K562 (cell line): ENCODE measurements at regions not wholly inside any gene's neighbourhood (a gene's known extent, or its start where the extent isn't known, plus 50 kb on each side); places are given as distances from the start of the nearest gene placed in this dataset.

ENCODE experiments used
- ATAC-seq: fragments of 200-7000 bp; cut with Tn5 transposase; 3 replicates; pipeline ENCODE4 v1.9.1; 2020; ENCODE audit warnings: moderate library complexity
- BruUV-seq: library from RNA; stranded (reverse); fragments of 400-500 nt; replicated peaks from 2 replicates; lab custom pipeline; 2021; lab: Mats Ljungman, UMichigan
- CTCF ChIA-PET: fragments of 300-600 bp; formaldehyde crosslinking; extraction: SDS; loops from one replicate; lab custom pipeline; 2021; ENCODE audit warnings: low intra/inter-chr PET ratio; lab: Yijun Ruan, JAX
- POLR2A ChIA-PET: fragments of 300-600, 350-650 bp; sonication (Branson Sonifier 250); formaldehyde crosslinking; extraction: SDS; loops from one replicate; lab custom pipeline; 2021; ENCODE audit warnings: antibody characterized with exemption, inconsistent platforms; lab: Yijun Ruan, JAX
- DNase-seq, 4 experiments: peaks; one replicate each; pipeline versions ENCODE4 v3.0.0 to v3.0.0-alpha.2; 2011 to 2018; ENCODE audit warnings: low spot score in 3 of 4, mixed read lengths in 3 of 4; ENCODE audit errors: extremely low read depth in 1 of 4
- FAIRE-seq: peaks from 2 replicates; lab custom pipeline; 2011; peaks lifted over from hg19 to GRCh38; lab: Jason Lieb, UNC
- H2AFZ ChIP-seq: 2 replicates; pipeline ENCODE4 v1.6.0; 2011; ENCODE audit warnings: low read depth, low read length, control low read depth, inconsistent platforms
- H3K27ac ChIP-seq: fragments of 200-600 bp; 3 replicates; pipeline ENCODE4 v1.8.0; 2011; ENCODE audit warnings: low read depth, mild to moderate bottlenecking, control low read depth, inconsistent platforms, low read length, moderate library complexity, mixed read lengths; ENCODE audit errors: extremely low read depth
- H3K27me3 ChIP-seq, 2 experiments: fragments of 300-600 bp in 1 of 2; 2 replicates in 1 of 2; 3 replicates in 1 of 2; pipeline versions ENCODE4 v1.6.0 to v1.8.0; 2011; ENCODE audit warnings: inconsistent platforms in 2 of 2, low read length in 2 of 2, mild to moderate bottlenecking in 1 of 2, mixed read lengths in 1 of 2, moderate library complexity in 1 of 2; ENCODE audit not compliant: control insufficient read depth in 2 of 2, insufficient read depth in 2 of 2
- H3K36me3 ChIP-seq: fragments of 300-600 bp; 3 replicates; pipeline ENCODE4 v1.8.0; 2011; ENCODE audit warnings: mild to moderate bottlenecking, low read length, inconsistent platforms; ENCODE audit not compliant: control insufficient read depth, insufficient read depth
- H3K4me1 ChIP-seq, 2 experiments: fragments of 200-600 bp in 1 of 2; replicated peaks in 1 of 2; 2 replicates in 1 of 2; 3 replicates in 1 of 2; pipeline versions ENCODE4 v1.5.1 to v1.8.0; 2011; ENCODE audit warnings: inconsistent platforms in 2 of 2, low read length in 2 of 2, mild to moderate bottlenecking in 1 of 2, mixed read lengths in 1 of 2, moderate library complexity in 1 of 2; ENCODE audit not compliant: control insufficient read depth in 2 of 2, insufficient read depth in 2 of 2
- H3K4me2 ChIP-seq: 2 replicates; pipeline ENCODE4 v1.6.1; 2011; ENCODE audit warnings: low read length, control low read depth, inconsistent platforms, mixed read lengths; ENCODE audit not compliant: insufficient read depth
- H3K4me3 ChIP-seq: fragments of 200-600 bp; sonication (generic), shearing (Covaris generic); 2 replicates; pipeline ENCODE4 v1.5.1; 2016; ENCODE audit warnings: control low read depth, inconsistent platforms
- H3K79me2 ChIP-seq: fragments of 200-600 bp; 3 replicates; pipeline ENCODE4 v1.8.0; 2011; ENCODE audit warnings: low read length, inconsistent platforms; ENCODE audit not compliant: control insufficient read depth, insufficient read depth
- H3K9ac ChIP-seq, 2 experiments: 2 replicates each; pipeline versions ENCODE4 v1.6.0 to v1.6.1; 2011; ENCODE audit warnings: low read depth in 2 of 2, low read length in 2 of 2, control low read depth in 1 of 2, inconsistent platforms in 1 of 2, mild to moderate bottlenecking in 1 of 2, mixed read lengths in 1 of 2; ENCODE audit not compliant: insufficient read depth in 1 of 2
- H3K9me1 ChIP-seq: one replicate; pipeline ENCODE4 v1.6.0; 2011; ENCODE audit warnings: inconsistent platforms, mild to moderate bottlenecking, low read length, moderate library complexity; ENCODE audit not compliant: control insufficient read depth, insufficient read depth
- H3K9me3 ChIP-seq: replicated peaks from 2 replicates; pipeline ENCODE4 v1.5.1; 2011; ENCODE audit warnings: low read depth, low read length, inconsistent platforms; ENCODE audit not compliant: control insufficient read depth, insufficient read depth
- H4K20me1 ChIP-seq: replicated peaks from 2 replicates; pipeline ENCODE4 v1.6.1; 2011; ENCODE audit warnings: low read length, inconsistent platforms, mixed read lengths; ENCODE audit not compliant: control insufficient read depth, insufficient read depth
- KAT7 ChIP-seq: sonication (generic); formaldehyde crosslinking; IDR thresholded peaks from 2 replicates; pipeline ENCODE4 v1.8.0; 2022; ENCODE audit warnings: missing genetic modification reagents, mild to moderate bottlenecking, borderline replicate concordance
- NR3C1 ChIP-seq: sonication (generic); formaldehyde crosslinking; IDR thresholded peaks from 2 replicates; pipeline ENCODE4 v1.8.1; 2022; ENCODE audit warnings: missing genetic modification reagents
- SP1 ChIP-seq: sonication (generic); formaldehyde crosslinking; IDR thresholded peaks from 2 replicates; pipeline ENCODE4 v1.8.1; 2022; ENCODE audit warnings: mild to moderate bottlenecking, missing genetic modification reagents
- SRSF7 ChIP-seq: fragments of 200-400 bp; formaldehyde crosslinking; optimal IDR thresholded peaks from 2 replicates; pipeline ENCODE3; 2017; ENCODE audit warnings: mild to moderate bottlenecking, low read depth, low read length
- TRIM24 ChIP-seq, 2 experiments: fragments of 450-650 bp; IDR thresholded peaks; 2 replicates each; pipeline ENCODE4 v1.6.1; 2016
- ZNF586 ChIP-seq: fragments of 450-650 bp; formaldehyde crosslinking; conservative IDR thresholded peaks from 2 replicates; pipeline ENCODE4 v1.4.0; 2020; ENCODE audit warnings: mild to moderate bottlenecking, moderate library complexity
- ZNF766 ChIP-seq: fragments of 200-800 bp; sonication (Bioruptor generic); conservative IDR thresholded peaks from 2 replicates; pipeline ENCODE4 v1.6.1; 2016; ENCODE audit warnings: missing genetic modification characterization, missing compliant biosample characterization
- WGBS: fragments of 100-300 bp; shearing (Covaris generic); methylation state at CpG from one replicate; pipeline ENCODE4 v1.1.6; 2016; ENCODE audit warnings: low coverage, mixed read lengths; ENCODE audit not compliant: insufficient coverage; ENCODE audit errors: missing lambda C conversion rate; 5-methylcytosine and 5-hydroxymethylcytosine counted together
- in situ Hi-C: fragments of 300-500 bp; cut with MboI; formaldehyde crosslinking; loops from 4 replicates; pipeline ENCODE4 v1.15.0; 2018; ENCODE audit warnings: inconsistent platforms, mixed read lengths
- intact Hi-C: fragments of 100-400 bp; cut with micrococcal nuclease; formaldehyde crosslinking; loops from 2 replicates; pipeline ENCODE4 v1.14.2; 2022

GRCh38 chr4:30181918-30182317, 538.3 kb upstream of the PCDH7 start:
- Histone ChIP-seq H3K27me3 (no peaks in the 10 kb centered on the region), H4K20me1 (no peaks in the 10 kb centered on the region), H3K36me3 (no peaks in the 10 kb centered on the region), H3K4me1 (no peaks in the 10 kb centered on the region), H3K4me3 (no peak overlapping the region), H2AFZ (no peak overlapping the region), H3K4me2 (no peak overlapping the region), H3K79me2 (no peaks in the 10 kb centered on the region), H3K9ac (no peak overlapping the region), H3K9me3 (no peaks in the 10 kb centered on the region), H3K9me1 (no peaks in the 10 kb centered on the region), H3K27ac (no peak overlapping the region)
- no peak for DNase-seq
- intact Hi-C loops (no loop called here), in situ Hi-C loops (no loop called here)
- TF ChIP-seq ZNF766 (no peak), ZNF586 (CRISPR knock-in tag) (no peak), SP1 (CRISPR knock-in tag) (no peak)
- ChIA-PET POLR2A (no interaction called here), CTCF (no interaction called here)
- 0% methylated on average over 2 of the region's 2 CpGs for WGBS
- BruUV-seq = no TSS peak
- no peak for FAIRE-seq
- no peak for ATAC-seq

DNA sequence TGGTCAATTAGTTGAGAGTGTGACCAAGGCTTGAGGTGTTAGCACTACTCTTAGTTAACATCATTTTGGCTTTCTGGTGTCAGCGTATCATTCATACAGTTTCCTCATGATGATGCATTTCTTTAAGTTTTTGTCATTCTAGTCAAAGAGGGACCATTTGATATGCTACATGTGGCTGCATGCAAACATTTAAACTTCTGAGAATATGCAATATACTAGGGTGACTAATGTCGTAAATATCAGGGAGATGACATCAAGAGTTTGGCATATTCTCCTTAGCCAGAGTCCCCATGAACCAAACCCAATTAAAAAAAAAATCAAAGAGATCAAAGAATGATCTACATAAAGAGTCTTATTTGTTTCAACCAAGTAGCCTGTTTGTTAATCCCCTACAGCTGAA, 537.4 kb upstream of the PCDH7 start:
- Histone ChIP-seq H2AFZ (no peak overlapping the region), H3K9ac (no peak overlapping the region)
- BruUV-seq = no TSS peak
- TF ChIP-seq SRSF7 = no peak
- TF ChIP-seq NR3C1 (CRISPR knock-in tag) = no peak
- no peak for TF ChIP-seq TRIM24 (IDR thresholded peaks at IDR 0.05)
- TF ChIP-seq KAT7 (CRISPR knock-in tag) = no peak
- TF ChIP-seq, all 486 proteins: peak for 0
- in situ Hi-C loops (no loop called here), intact Hi-C loops (no loop called here)
- Histone ChIP-seq H3K36me3 (no peaks in the 10 kb centered on the region), H3K4me1 (no peaks in the 10 kb centered on the region), H3K79me2 (no peaks in the 10 kb centered on the region), H3K4me3 (no peak overlapping the region), H3K27me3 (no peaks in the 10 kb centered on the region), H3K9me1 (no peaks in the 10 kb centered on the region), H3K27ac (no peak overlapping the region), H4K20me1 (no peaks in the 10 kb centered on the region), H3K4me2 (no peak overlapping the region), H3K9me3 (no peaks in the 10 kb centered on the region)
- WGBS = 0% methylated on average over 2 of the region's 2 CpGs
- CTCF ChIA-PET = no interaction called here
- ATAC-seq (no peak), FAIRE-seq (no peak), DNase-seq (no peak)
- POLR2A ChIA-PET = no interaction called here
